ENCODE measurements at regions not wholly inside any gene's neighbourhood (a gene's known extent, or its start where the extent isn't known, plus 50 kb on each side); places are given as distances from the start of the nearest gene placed in this dataset.

- no peak for DNase-seq
These were observed 566.0 kb downstream of the NR4A2 start for GRCh38 chr2:155766342-155767115.

- no peak for DNase-seq
These were observed 577.0 kb downstream of the NR4A2 start for GRCh38 chr2:155755481-155755880.

- no peak for DNase-seq
These were observed 584.4 kb downstream of the NR4A2 start for GRCh38 chr2:155748131-155748530.

GRCh38 chr2:155747531-155747930, 585.0 kb downstream of the NR4A2 start:
- DNase-seq = no peak

- DNase-seq = no peak
These were observed 599.2 kb downstream of the NR4A2 start for GRCh38 chr2:155733091-155733853.

- DNase-seq = no peak
These were observed 601.7 kb downstream of the NR4A2 start for GRCh38 chr2:155730804-155731203.

- no peak for DNase-seq
These were observed 605.2 kb downstream of the NR4A2 start for GRCh38 chr2:155727187-155727895.

- DNase-seq = no peak
These were observed 610.2 kb downstream of the NR4A2 start for GRCh38 chr2:155722290-155722689.

GRCh38 chr2:155715705-155716104, 616.8 kb downstream of the NR4A2 start:
- no peak for DNase-seq

GRCh38 chr2:155714983-155715382, 617.5 kb downstream of the NR4A2 start:
- DNase-seq = no peak

- no peak for DNase-seq
These were observed 624.5 kb downstream of the NR4A2 start for GRCh38 chr2:155708071-155708470.

GRCh38 chr2:155703917-155704316, 628.6 kb downstream of the NR4A2 start:
- no peak for DNase-seq

- DNase-seq = no peak
These were observed 629.5 kb downstream of the NR4A2 start for GRCh38 chr2:155703048-155703447.

GRCh38 chr2:155701721-155702120, 630.8 kb downstream of the NR4A2 start:
- DNase-seq = no peak

GRCh38 chr2:155696571-155696970, 636.0 kb downstream of the NR4A2 start:
- DNase-seq = no peak

GRCh38 chr2:155695505-155695904, 637.0 kb downstream of the NR4A2 start:
- DNase-seq = no peak

GRCh38 chr2:155692856-155693255, 639.7 kb downstream of the NR4A2 start:
- no peak for DNase-seq

- no peak for DNase-seq
These were observed 640.4 kb downstream of the NR4A2 start for GRCh38 chr2:155692106-155692505.

GRCh38 chr2:155690785-155691184, 641.7 kb downstream of the NR4A2 start:
- DNase-seq = no peak

GRCh38 chr2:155689791-155690190, 642.7 kb downstream of the NR4A2 start:
- DNase-seq = no peak

- DNase-seq = no peak
These were observed 645.3 kb downstream of the NR4A2 start for GRCh38 chr2:155687181-155687580.

GRCh38 chr2:155679647-155680046, 652.9 kb downstream of the NR4A2 start:
- no peak for DNase-seq

- no peak for DNase-seq
These were observed 656.6 kb downstream of the NR4A2 start for GRCh38 chr2:155675920-155676319.

Data from left kidney (tissue), 1 donor.